ENCODE measurements at regions not wholly inside any gene's neighbourhood (a gene's known extent, or its start where the extent isn't known, plus 50 kb on each side); places are given as distances from the start of the nearest gene placed in this dataset.

DNA sequence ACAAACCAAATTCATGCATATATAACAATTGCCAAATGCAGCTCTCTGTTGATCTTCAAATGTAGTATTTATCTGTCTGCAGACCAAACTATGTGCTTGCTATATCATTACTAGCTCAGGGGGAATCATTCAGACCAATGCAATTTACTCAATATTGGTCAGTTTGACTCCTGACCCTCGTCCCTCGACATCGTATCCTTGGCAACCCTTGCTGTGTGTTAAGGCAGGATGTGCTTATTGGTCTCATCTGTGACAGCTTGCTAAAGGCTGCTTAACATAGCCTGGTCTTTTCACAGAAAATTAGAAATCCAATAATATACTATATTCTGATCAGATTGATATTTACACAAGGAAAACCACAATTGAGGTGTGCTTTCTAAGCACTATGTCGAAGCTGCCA, 747.1 kb downstream of the GALR1 start:
- no TSS peak for BruUV-seq (replicated peaks)
- POLR2A ChIA-PET, result no interaction called here
- intact Hi-C loops (cut with micrococcal nuclease), result no loop called here
- H3K4me3 Mint-ChIP-seq (ENCODE audit: unreplicated experiment), result no peak overlapping the region
- no peaks in the 10 kb centered on the region for H3K27me3 Mint-ChIP-seq (ENCODE audit: insufficient read depth, unreplicated experiment)
- peaks cover 42% of the 10 kb centered on the region for H3K9me3 Mint-ChIP-seq (ENCODE audit: unreplicated experiment)
- no peaks in the 10 kb centered on the region for H3K4me1 Mint-ChIP-seq (ENCODE audit: insufficient read depth, unreplicated experiment)
- H3K27ac Mint-ChIP-seq (ENCODE audit: low read depth, unreplicated experiment), result no peak overlapping the region
- DNase-seq (ENCODE audit: unreplicated experiment), result no peak
- CTCF ChIA-PET, result no interaction called here
- TF ChIP-seq, protein P1, sequence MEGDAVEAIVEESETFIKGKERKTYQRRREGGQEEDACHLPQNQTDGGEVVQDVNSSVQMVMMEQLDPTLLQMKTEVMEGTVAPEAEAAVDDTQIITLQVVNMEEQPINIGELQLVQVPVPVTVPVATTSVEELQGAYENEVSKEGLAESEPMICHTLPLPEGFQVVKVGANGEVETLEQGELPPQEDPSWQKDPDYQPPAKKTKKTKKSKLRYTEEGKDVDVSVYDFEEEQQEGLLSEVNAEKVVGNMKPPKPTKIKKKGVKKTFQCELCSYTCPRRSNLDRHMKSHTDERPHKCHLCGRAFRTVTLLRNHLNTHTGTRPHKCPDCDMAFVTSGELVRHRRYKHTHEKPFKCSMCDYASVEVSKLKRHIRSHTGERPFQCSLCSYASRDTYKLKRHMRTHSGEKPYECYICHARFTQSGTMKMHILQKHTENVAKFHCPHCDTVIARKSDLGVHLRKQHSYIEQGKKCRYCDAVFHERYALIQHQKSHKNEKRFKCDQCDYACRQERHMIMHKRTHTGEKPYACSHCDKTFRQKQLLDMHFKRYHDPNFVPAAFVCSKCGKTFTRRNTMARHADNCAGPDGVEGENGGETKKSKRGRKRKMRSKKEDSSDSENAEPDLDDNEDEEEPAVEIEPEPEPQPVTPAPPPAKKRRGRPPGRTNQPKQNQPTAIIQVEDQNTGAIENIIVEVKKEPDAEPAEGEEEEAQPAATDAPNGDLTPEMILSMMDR (IDR thresholded peaks at IDR 0.05; ENCODE audit: unreplicated experiment), result no peak
- no peaks in the 10 kb centered on the region for H3K36me3 Mint-ChIP-seq (ENCODE audit: insufficient read depth, unreplicated experiment)

DNA sequence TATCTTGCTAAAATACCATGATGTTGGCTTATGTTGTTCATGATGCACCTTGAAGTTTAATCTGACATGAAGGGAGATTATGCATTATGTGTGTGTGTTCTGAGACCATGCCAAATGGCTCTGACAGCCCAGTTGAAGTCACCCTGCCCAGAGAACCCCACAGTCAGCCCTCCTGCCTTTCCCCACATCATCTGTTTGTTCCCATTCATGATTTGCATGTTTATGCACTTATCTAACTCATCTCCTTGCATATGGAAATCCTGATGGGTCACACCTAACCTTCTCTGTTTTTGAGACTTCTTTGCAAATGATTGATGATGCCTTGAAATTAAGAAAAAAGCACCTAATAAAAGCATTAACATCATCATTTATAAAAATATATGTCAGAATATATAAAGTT, 752.2 kb downstream of the GALR1 start:
- no TSS peak for BruUV-seq (replicated peaks)

DNA sequence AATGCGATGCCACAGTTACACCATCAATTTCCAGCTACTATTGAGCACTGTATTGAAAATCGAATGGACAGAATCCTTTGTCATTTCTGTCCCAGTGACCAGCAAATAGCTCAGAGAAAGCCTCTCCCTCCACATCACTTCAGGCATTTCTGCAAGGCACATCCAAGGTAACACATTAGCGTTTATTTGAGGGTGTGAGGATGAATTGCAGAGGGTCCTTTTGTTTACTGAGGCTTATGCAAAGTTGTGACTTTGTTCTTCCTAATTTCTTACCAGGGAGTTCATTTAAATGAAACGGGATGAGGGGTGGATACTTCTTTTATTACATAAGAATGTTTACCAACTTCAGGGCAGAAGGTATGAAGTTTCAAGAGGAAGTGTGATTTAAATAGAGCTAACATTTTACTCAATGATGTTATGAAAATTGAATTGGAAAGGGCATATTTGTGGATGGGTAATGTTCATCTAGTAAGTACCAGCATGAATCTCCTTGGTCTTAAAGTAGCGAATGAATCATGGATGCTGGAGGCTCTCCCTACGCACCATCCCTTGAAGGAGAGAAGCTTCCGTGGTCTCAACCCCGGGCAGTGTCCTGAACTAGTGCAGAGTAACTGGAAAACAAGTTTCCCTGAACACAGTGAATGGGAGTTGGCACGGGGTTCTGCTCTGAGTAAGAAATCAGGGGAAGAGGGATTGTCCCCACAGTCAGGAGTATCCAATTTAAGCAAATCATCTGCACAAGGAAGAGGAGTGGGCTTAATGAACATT, 756.5 kb downstream of the GALR1 start:
- Mint-ChIP-seq H3K27ac (ENCODE audit: low read depth, unreplicated experiment) (no peak overlapping the region), H3K36me3 (ENCODE audit: insufficient read depth, unreplicated experiment) (no peaks in the 10 kb centered on the region), H3K27me3 (ENCODE audit: insufficient read depth, unreplicated experiment) (no peaks in the 10 kb centered on the region), H3K4me1 (ENCODE audit: insufficient read depth, unreplicated experiment) (no peaks in the 10 kb centered on the region), H3K4me3 (ENCODE audit: unreplicated experiment) (no peak overlapping the region), H3K9me3 (ENCODE audit: unreplicated experiment) (peaks cover 29% of the 10 kb centered on the region)
- ChIA-PET CTCF (interaction anchor here (0.6 kb wide), 2 partner anchors 46 to 173 kb away, joined by 3 to 4 read pairs; no protein-coding TSS in a partner anchor), POLR2A (no interaction called here)
- intact Hi-C loops (cut with micrococcal nuclease), result no loop called here
- no peak for DNase-seq (ENCODE audit: unreplicated experiment)
- TF ChIP-seq, protein P1 (IDR thresholded peaks at IDR 0.05; ENCODE audit: unreplicated experiment), result no peak
- BruUV-seq (replicated peaks), result no TSS peak

More for the DNA sequence above, 752.2 kb downstream of the GALR1 start:
- TF ChIP-seq, protein P1 (IDR thresholded peaks at IDR 0.05; ENCODE audit: unreplicated experiment), result no peak
- ChIA-PET CTCF (no interaction called here), POLR2A (no interaction called here)
- intact Hi-C loops (cut with micrococcal nuclease), result no loop called here
- peaks cover 16% of the 10 kb centered on the region for H3K9me3 Mint-ChIP-seq (ENCODE audit: unreplicated experiment)
- no peak overlapping the region for H3K4me3 Mint-ChIP-seq (ENCODE audit: unreplicated experiment)
- no peak overlapping the region for H3K27ac Mint-ChIP-seq (ENCODE audit: low read depth, unreplicated experiment)
- no peaks in the 10 kb centered on the region for H3K27me3 Mint-ChIP-seq (ENCODE audit: insufficient read depth, unreplicated experiment)
- H3K4me1 Mint-ChIP-seq (ENCODE audit: insufficient read depth, unreplicated experiment), result no peaks in the 10 kb centered on the region
- H3K36me3 Mint-ChIP-seq (ENCODE audit: insufficient read depth, unreplicated experiment), result no peaks in the 10 kb centered on the region
- DNase-seq (ENCODE audit: unreplicated experiment), result no peak

DNA sequence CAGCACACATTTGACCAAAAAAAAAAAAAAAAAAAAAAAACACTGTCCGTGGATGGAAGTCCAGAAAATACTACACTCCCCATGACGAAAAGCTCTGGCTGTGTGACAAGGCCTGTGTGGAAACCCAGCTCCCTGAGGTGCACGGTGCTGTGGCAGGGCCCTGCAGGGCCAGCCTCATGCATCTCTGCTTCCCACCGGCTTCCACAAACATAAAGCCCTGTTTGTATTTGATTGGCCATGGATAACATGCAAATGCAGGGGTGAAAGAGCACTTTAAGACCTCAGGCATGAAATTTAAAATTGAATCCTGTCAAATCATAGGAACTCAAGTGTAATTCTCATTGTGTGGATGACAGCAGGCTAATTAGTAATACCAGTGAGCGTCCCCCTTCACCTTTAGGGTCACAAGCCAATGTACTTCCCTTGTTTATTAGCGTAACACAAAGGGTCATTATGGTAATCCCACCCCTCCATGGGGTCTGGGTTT, 757.2 kb downstream of the GALR1 start:
- H3K27ac Mint-ChIP-seq (ENCODE audit: low read depth, unreplicated experiment), result no peak overlapping the region
- H3K4me3 Mint-ChIP-seq (ENCODE audit: unreplicated experiment), result no peak overlapping the region
- peaks cover 23% of the 10 kb centered on the region for H3K9me3 Mint-ChIP-seq (ENCODE audit: unreplicated experiment)
- intact Hi-C loops (cut with micrococcal nuclease), result no loop called here
- ChIA-PET CTCF (interaction anchor here (0.6 kb wide), 1 partner anchor 46 kb away, joined by 3 read pairs; no protein-coding TSS in a partner anchor), POLR2A (no interaction called here)
- H3K4me1 Mint-ChIP-seq (ENCODE audit: insufficient read depth, unreplicated experiment), result no peaks in the 10 kb centered on the region
- TF ChIP-seq, protein P1 (IDR thresholded peaks at IDR 0.05; ENCODE audit: unreplicated experiment), result no peak
- no peaks in the 10 kb centered on the region for H3K27me3 Mint-ChIP-seq (ENCODE audit: insufficient read depth, unreplicated experiment)
- no TSS peak for BruUV-seq (replicated peaks)
- DNase-seq (ENCODE audit: unreplicated experiment), result no peak
- no peaks in the 10 kb centered on the region for H3K36me3 Mint-ChIP-seq (ENCODE audit: insufficient read depth, unreplicated experiment)

Measured in MCF 10A (cell line).